ENCODE measurements at regions not wholly inside any gene's neighbourhood (a gene's known extent, or its start where the extent isn't known, plus 50 kb on each side); places are given as distances from the start of the nearest gene placed in this dataset.

DNA sequence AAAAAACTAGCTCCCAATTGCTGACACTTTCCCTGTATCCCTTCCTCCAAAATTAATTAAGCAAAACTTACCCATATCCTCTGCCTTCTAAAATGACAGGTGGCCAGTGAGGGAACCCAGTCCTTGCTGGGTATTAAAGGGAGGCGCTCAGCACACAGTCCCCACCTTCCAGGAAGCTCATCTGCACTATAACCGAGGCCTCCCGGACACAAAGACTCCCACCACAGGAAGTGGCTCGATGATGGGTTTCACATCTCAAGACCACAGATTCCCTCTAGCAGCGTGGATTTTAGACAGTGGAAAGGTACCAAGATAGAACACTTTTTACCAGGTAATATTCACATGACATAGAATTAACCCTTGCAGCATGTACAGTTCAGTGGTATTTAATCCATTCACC is 126.8 kb upstream of the NCOR2 start:
- Histone ChIP-seq H3K4me3 (ENCODE audit: low read depth in 1 of 2, low read length in 2 of 2) (no peak overlapping the region), H3K27me3 (ENCODE audit: low read depth, low read length) (no peaks in the 10 kb centered on the region), H3K36me3 (ENCODE audit: control insufficient read depth in 1 of 2, insufficient read depth in 2 of 2, low read length in 2 of 2) (no peaks in the 10 kb centered on the region), H3K4me1 (ENCODE audit: control insufficient read depth in 1 of 2, insufficient read depth in 2 of 2, low read length in 2 of 2) (peaks cover 0 to 6% of the 10 kb centered on the region in 2 donors), H3K9me3 (ENCODE audit: control insufficient read depth in 1 of 2, low read length in 2 of 2) (peaks cover 0 to 13% of the 10 kb centered on the region in 2 donors), H3K27ac (ENCODE audit: low read length) (no peak overlapping the region)

DNA sequence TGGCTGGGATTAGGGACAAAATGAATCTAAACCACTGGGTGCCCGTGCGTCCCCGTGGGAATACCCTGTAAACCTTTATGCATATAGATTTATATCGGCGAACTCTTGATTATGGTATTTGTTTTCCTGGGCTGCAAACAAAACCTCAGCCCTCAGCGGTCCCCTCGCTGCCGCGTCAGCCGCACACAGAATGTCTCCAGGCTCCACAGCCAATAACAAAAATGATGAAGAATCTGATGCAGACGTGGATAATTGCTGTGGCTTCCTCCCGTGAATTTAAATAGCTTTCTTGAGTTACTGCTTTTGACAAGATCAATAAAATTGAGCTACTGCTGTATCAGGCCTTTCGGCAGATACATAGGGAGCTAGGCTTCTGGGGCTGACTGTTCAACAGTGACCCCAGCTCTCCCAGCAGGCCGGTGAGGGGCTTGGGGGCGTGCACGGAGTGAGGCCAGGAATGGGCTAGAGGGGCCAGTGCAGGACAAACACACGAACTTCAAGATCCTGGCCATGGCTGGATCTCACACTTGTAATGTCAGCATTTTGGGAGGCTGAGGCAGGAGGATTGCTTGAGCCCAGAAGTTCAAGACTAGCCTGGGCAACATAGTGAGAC is 125.8 kb upstream of the NCOR2 start:
- peaks cover 5 to 7% of the 10 kb centered on the region in 2 donors for H3K4me1 ChIP-seq (ENCODE audit: control insufficient read depth in 1 of 2, insufficient read depth in 2 of 2, low read length in 2 of 2)
- no peaks in the 10 kb centered on the region for H3K36me3 ChIP-seq (ENCODE audit: control insufficient read depth in 1 of 2, insufficient read depth in 2 of 2, low read length in 2 of 2)
- no peaks in the 10 kb centered on the region for H3K27me3 ChIP-seq (ENCODE audit: low read depth, low read length)
- no peak overlapping the region for H3K4me3 ChIP-seq (ENCODE audit: low read depth in 1 of 2, low read length in 2 of 2)
- H3K9me3 ChIP-seq (ENCODE audit: control insufficient read depth in 1 of 2, low read length in 2 of 2), result peaks cover 0 to 13% of the 10 kb centered on the region in 2 donors
- no peak overlapping the region for H3K27ac ChIP-seq (ENCODE audit: low read length)

DNA sequence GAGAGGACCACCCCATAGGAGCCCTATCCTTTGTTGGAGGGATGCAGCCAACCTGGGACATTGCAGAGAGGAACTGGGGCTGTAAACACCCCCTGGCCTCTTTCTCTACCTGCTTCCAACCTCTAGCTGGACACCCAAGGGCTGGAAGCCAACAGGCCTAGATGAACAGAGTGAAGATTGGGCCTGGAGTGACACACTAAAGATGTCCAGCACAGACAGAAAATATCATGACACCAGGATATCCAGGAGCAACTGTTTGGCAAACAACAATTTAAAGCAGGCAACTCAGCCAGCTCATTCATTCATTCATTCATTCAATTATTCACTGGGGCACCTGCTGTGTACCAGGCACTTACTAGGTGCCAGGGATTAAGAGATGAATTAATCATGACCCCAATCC is 125.0 kb upstream of the NCOR2 start:
- no peaks in the 10 kb centered on the region for H3K27me3 ChIP-seq (ENCODE audit: low read depth, low read length)
- H3K9me3 ChIP-seq (ENCODE audit: control insufficient read depth in 1 of 2, low read length in 2 of 2), result peaks cover 0 to 13% of the 10 kb centered on the region in 2 donors
- H3K4me3 ChIP-seq (ENCODE audit: low read depth in 1 of 2, low read length in 2 of 2), result no peak overlapping the region
- H3K36me3 ChIP-seq (ENCODE audit: control insufficient read depth in 1 of 2, insufficient read depth in 2 of 2, low read length in 2 of 2), result no peaks in the 10 kb centered on the region
- no peak overlapping the region for H3K27ac ChIP-seq (ENCODE audit: low read length)
- peaks cover 5 to 14% of the 10 kb centered on the region in 2 donors for H3K4me1 ChIP-seq (ENCODE audit: control insufficient read depth in 1 of 2, insufficient read depth in 2 of 2, low read length in 2 of 2)

DNA sequence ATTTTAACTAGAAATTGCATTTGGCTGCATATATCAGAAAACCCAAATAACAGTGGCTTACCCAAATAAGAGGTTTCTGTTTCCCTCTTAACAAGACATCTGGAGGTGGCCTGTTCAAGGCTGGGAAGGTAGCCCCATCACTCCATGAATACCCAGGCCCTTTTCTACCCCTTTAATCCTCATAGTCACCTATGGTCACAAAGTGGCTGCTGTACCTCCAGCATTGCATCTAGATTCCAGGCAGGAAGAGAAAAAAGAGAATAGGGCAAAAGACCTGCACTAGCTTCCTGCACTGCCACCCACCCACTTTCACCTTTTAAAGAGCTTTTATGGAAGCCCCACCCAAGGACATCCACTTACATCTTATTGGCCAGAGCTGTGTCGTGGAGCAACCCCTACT is 124.0 kb upstream of the NCOR2 start:
- no peak overlapping the region for H3K27ac ChIP-seq (ENCODE audit: low read length)
- H3K27me3 ChIP-seq (ENCODE audit: low read depth, low read length), result no peaks in the 10 kb centered on the region
- no peaks in the 10 kb centered on the region for H3K36me3 ChIP-seq (ENCODE audit: control insufficient read depth in 1 of 2, insufficient read depth in 2 of 2, low read length in 2 of 2)
- peaks cover 0 to 13% of the 10 kb centered on the region in 2 donors for H3K9me3 ChIP-seq (ENCODE audit: control insufficient read depth in 1 of 2, low read length in 2 of 2)
- peaks cover 5 to 14% of the 10 kb centered on the region in 2 donors for H3K4me1 ChIP-seq (ENCODE audit: control insufficient read depth in 1 of 2, insufficient read depth in 2 of 2, low read length in 2 of 2)
- H3K4me3 ChIP-seq (ENCODE audit: low read depth in 1 of 2, low read length in 2 of 2), result no peak overlapping the region

GRCh38 chr12:124689631-124690030 is 122.2 kb upstream of the NCOR2 start:
- H3K27me3 ChIP-seq (ENCODE audit: low read depth, low read length), result no peaks in the 10 kb centered on the region
- H3K4me1 ChIP-seq (ENCODE audit: control insufficient read depth in 1 of 2, insufficient read depth in 2 of 2, low read length in 2 of 2), result peaks cover 13 to 29% of the 10 kb centered on the region in 2 donors

DNA sequence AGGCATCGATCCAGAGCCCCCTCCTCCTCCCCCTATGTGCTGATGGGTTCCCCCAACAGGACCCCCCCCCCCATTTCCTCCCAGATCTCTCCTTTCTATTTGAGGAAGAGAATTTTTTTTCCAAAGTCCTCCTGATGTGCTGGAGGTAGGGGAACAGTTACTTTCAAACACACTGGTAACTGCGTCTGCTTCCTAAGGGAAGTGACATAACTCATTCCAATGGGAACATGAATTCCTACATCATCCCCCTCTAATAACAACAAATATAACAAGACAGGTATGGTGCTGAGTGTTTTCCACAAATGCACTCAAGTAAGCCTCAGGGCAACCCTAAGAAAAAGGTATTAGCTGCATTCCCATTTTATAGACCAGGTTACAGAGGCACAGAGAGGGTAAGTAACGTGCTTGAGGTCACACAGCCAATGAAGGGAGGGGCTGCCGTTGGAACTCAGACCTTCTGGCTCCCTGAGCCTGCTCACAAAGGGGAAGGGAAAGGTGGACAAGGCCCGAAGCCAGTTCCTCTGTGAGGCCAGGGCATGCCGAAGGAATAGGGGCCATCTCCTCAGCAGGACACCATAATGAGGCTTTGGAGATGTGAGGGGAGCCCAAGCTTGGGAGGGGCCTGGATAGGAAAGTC is 121.1 kb upstream of the NCOR2 start:
- Histone ChIP-seq H3K27ac (ENCODE audit: low read length) (peak overlapping the region; percentile 70), H3K27me3 (ENCODE audit: low read depth, low read length) (no peaks in the 10 kb centered on the region), H3K4me1 (ENCODE audit: control insufficient read depth in 1 of 2, insufficient read depth in 2 of 2, low read length in 2 of 2) (peaks cover 13 to 35% of the 10 kb centered on the region in 2 donors), H3K4me3 (ENCODE audit: low read depth in 1 of 2, low read length in 2 of 2) (no peak overlapping the region), H3K9me3 (ENCODE audit: control insufficient read depth in 1 of 2, low read length in 2 of 2) (peaks cover 0 to 13% of the 10 kb centered on the region in 2 donors), H3K36me3 (ENCODE audit: control insufficient read depth in 1 of 2, insufficient read depth in 2 of 2, low read length in 2 of 2) (no peaks in the 10 kb centered on the region)

More at GRCh38 chr12:124689631-124690030, 122.2 kb upstream of the NCOR2 start:
- no peak overlapping the region for H3K4me3 ChIP-seq (ENCODE audit: low read depth in 1 of 2, low read length in 2 of 2)
- no peak overlapping the region for H3K27ac ChIP-seq (ENCODE audit: low read length)
- H3K36me3 ChIP-seq (ENCODE audit: control insufficient read depth in 1 of 2, insufficient read depth in 2 of 2, low read length in 2 of 2), result no peaks in the 10 kb centered on the region
- H3K9me3 ChIP-seq (ENCODE audit: control insufficient read depth in 1 of 2, low read length in 2 of 2), result peaks cover 0 to 13% of the 10 kb centered on the region in 2 donors

DNA sequence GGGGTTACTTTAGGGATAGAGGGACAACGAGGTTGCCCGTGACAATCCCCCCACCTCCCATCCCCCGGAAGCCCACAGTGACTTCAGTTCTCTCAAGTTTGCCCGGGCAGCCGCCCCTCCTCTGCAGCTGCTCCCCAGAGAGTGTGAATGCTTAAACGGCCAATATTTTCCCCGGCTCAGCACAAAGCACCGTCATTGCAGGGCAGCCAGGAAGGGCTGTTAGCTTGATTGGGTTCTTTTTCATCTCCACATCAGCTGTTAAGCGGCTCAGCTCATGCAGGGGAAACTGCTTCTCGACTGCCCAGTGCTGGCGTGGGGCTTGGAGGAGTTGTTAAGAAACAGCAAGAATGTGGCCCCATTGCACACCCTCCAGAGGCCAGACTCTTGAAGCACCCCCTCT is 120.5 kb upstream of the NCOR2 start:
- Histone ChIP-seq H3K27ac (ENCODE audit: low read length) (peak overlapping the region; percentile 70), H3K27me3 (ENCODE audit: low read depth, low read length) (no peaks in the 10 kb centered on the region), H3K4me1 (ENCODE audit: control insufficient read depth in 1 of 2, insufficient read depth in 2 of 2, low read length in 2 of 2) (peaks cover 13 to 39% of the 10 kb centered on the region in 2 donors), H3K9me3 (ENCODE audit: control insufficient read depth in 1 of 2, low read length in 2 of 2) (peaks cover 0 to 10% of the 10 kb centered on the region in 2 donors), H3K4me3 (ENCODE audit: low read depth in 1 of 2, low read length in 2 of 2) (no peak overlapping the region), H3K36me3 (ENCODE audit: control insufficient read depth in 1 of 2, insufficient read depth in 2 of 2, low read length in 2 of 2) (no peaks in the 10 kb centered on the region)

DNA sequence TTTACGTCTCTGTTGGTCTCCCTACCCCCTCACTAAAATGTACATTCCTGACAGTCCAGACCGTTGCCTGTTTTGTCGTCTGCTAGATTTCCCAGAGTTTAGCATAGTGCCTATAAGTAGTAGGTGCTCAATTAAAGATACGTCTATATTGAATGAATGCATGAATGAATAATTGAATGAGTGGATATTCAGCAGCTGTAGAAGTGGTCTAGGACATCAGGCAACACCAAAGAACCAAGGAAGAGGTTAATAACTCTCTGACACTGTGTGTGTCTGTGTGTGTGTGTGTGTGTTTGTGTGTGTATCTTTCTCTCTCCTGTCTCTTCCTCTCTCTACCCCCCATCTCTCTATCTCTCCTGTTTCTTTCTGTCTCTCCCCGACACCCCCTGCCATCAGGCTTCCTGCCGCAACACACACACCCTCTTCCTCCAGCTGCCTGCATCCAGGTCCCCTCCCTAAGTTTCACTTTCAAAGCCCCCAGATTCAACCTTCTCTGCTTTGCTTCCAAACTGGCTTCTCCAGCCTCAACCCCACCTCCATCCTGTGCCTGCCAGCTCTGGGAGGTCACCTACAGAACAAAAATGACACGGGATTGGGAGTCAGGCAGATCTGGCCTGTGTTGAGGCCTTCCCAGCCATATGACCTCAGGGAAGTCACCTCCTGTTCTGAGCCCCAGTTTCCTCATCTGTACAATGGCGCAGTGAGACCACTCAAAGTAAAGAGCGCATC is 119.9 kb upstream of the NCOR2 start:
- H3K9me3 ChIP-seq (ENCODE audit: control insufficient read depth in 1 of 2, low read length in 2 of 2), result peaks cover 0 to 6% of the 10 kb centered on the region in 2 donors
- peaks cover 14 to 45% of the 10 kb centered on the region in 2 donors for H3K4me1 ChIP-seq (ENCODE audit: control insufficient read depth in 1 of 2, insufficient read depth in 2 of 2, low read length in 2 of 2)
- peak overlapping the region; percentile 70 for H3K27ac ChIP-seq (ENCODE audit: low read length)
- H3K4me3 ChIP-seq (ENCODE audit: low read depth in 1 of 2, low read length in 2 of 2), result no peak overlapping the region
- no peaks in the 10 kb centered on the region for H3K36me3 ChIP-seq (ENCODE audit: control insufficient read depth in 1 of 2, insufficient read depth in 2 of 2, low read length in 2 of 2)
- H3K27me3 ChIP-seq (ENCODE audit: low read depth, low read length), result no peaks in the 10 kb centered on the region

GRCh38 chr12:124686370-124687173 is 119.2 kb upstream of the NCOR2 start:
- Histone ChIP-seq H3K27ac (ENCODE audit: low read length) (peak overlapping the region; percentile 74), H3K27me3 (ENCODE audit: low read depth, low read length) (no peaks in the 10 kb centered on the region), H3K36me3 (ENCODE audit: control insufficient read depth in 1 of 2, insufficient read depth in 2 of 2, low read length in 2 of 2) (no peaks in the 10 kb centered on the region), H3K9me3 (ENCODE audit: control insufficient read depth in 1 of 2, low read length in 2 of 2) (no peaks in the 10 kb centered on the region), H3K4me1 (ENCODE audit: control insufficient read depth in 1 of 2, insufficient read depth in 2 of 2, low read length in 2 of 2) (peaks cover 20 to 52% of the 10 kb centered on the region in 2 donors), H3K4me3 (ENCODE audit: low read depth in 1 of 2, low read length in 2 of 2) (no peak overlapping the region)

GRCh38 chr12:124685689-124686369 is 118.4 kb upstream of the NCOR2 start:
- Histone ChIP-seq H3K9me3 (ENCODE audit: control insufficient read depth in 1 of 2, low read length in 2 of 2) (no peaks in the 10 kb centered on the region), H3K36me3 (ENCODE audit: control insufficient read depth in 1 of 2, insufficient read depth in 2 of 2, low read length in 2 of 2) (no peaks in the 10 kb centered on the region), H3K27me3 (ENCODE audit: low read depth, low read length) (no peaks in the 10 kb centered on the region), H3K4me1 (ENCODE audit: control insufficient read depth in 1 of 2, insufficient read depth in 2 of 2, low read length in 2 of 2) (peaks cover 22 to 57% of the 10 kb centered on the region in 2 donors), H3K27ac (ENCODE audit: low read length) (peak overlapping the region; percentile 74), H3K4me3 (ENCODE audit: low read depth in 1 of 2, low read length in 2 of 2) (peak overlapping the region; percentile 12 to 37)
